ENCODE measurements at regions not wholly inside any gene's neighbourhood (a gene's known extent, or its start where the extent isn't known, plus 50 kb on each side); places are given as distances from the start of the nearest gene placed in this dataset.

DNA sequence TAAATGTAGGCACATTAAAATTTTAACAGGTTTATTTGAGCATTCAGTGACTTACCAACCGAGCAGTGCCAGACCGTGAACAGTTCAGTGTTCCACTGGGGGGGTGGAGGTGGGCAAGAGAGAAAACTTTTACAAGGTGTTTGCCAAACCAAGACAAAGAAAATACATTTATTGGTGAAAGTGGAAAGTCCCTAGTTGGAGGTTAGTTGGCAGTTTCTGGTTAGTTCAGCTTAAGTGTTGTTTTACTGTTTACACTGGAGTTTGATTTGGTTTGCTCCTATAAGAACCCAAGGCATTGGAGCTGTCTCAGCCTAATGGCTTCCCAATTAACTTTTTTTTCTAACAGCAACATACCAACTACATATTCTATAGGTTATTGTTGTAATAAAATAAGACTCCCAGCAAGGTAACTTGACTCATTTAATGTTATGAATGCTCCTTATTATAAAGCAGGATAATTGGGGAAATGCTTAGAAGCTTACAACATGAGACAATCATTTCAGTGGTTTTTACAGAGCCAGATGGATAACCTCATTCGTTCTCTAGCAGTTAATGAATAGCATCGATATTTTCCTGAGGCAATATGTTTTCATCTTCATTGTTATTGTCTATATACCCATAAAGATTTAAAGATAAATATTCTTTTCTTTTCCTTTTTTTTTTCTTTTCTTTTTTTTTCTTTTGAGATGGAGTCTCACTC, 115.8 kb downstream of the ETNK1 start:
- TF ChIP-seq ZNF366 (tag by site-specific recombination; conservative IDR thresholded peaks at IDR 0.05) (no peak), BCL6B (tag by site-specific recombination; IDR thresholded peaks at IDR 0.05) (no peak), SALL2 (tag by site-specific recombination; IDR thresholded peaks at IDR 0.05; ENCODE audit: borderline replicate concordance) (no peak), ZNF843 (tag by site-specific recombination; IDR thresholded peaks at IDR 0.05) (no peak), ZNF529 (tag by site-specific recombination; IDR thresholded peaks at IDR 0.05; ENCODE audit: insufficient replicate concordance) (no peak), REPIN1 (tag by site-specific recombination; IDR thresholded peaks at IDR 0.05; ENCODE audit: low read depth) (no peak), ZNF2 (tag by site-specific recombination; IDR thresholded peaks at IDR 0.05) (no peak), KLF16 (tag by site-specific recombination; IDR thresholded peaks at IDR 0.05) (no peak), ZNF394 (tag by site-specific recombination; IDR thresholded peaks at IDR 0.05; ENCODE audit: borderline replicate concordance) (no peak), ZBTB7A (tag by site-specific recombination; IDR thresholded peaks at IDR 0.05; ENCODE audit: low read depth) (no peak)
- TF ChIP-seq, protein P1, sequence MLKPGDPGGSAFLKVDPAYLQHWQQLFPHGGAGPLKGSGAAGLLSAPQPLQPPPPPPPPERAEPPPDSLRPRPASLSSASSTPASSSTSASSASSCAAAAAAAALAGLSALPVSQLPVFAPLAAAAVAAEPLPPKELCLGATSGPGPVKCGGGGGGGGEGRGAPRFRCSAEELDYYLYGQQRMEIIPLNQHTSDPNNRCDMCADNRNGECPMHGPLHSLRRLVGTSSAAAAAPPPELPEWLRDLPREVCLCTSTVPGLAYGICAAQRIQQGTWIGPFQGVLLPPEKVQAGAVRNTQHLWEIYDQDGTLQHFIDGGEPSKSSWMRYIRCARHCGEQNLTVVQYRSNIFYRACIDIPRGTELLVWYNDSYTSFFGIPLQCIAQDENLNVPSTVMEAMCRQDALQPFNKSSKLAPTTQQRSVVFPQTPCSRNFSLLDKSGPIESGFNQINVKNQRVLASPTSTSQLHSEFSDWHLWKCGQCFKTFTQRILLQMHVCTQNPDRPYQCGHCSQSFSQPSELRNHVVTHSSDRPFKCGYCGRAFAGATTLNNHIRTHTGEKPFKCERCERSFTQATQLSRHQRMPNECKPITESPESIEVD (tag by site-specific recombination; IDR thresholded peaks at IDR 0.05), result no peak
- CTCF ChIA-PET, result interaction anchor here (0.6 kb wide), 1 partner anchor 20 kb away, joined by 5 read pairs; no protein-coding TSS in a partner anchor
- POLR2A ChIA-PET, result no interaction called here
- no peaks in the 10 kb centered on the region for H3K36me3 ChIP-seq (ENCODE audit: control insufficient read depth in 2 of 2, insufficient read depth in 1 of 2, low read length in 2 of 2)
- no peak overlapping the region for H3K27ac ChIP-seq (ENCODE audit: extremely low read depth, low read depth, low read length)
- H3K4me1 ChIP-seq (ENCODE audit: control insufficient read depth, insufficient read depth, low read length), result no peaks in the 10 kb centered on the region
- no peaks in the 10 kb centered on the region for H3K9me3 ChIP-seq (ENCODE audit: control insufficient read depth, insufficient read depth, low read depth, low read length)
- H3K4me3 ChIP-seq (ENCODE audit: low read depth, low read length), result no peak overlapping the region

GRCh38 chr12:22743700-22744099, 118.7 kb downstream of the ETNK1 start:
- H3K4me3 ChIP-seq (ENCODE audit: low read depth, low read length), result no peak overlapping the region
- no peaks in the 10 kb centered on the region for H3K9me3 ChIP-seq (ENCODE audit: control insufficient read depth, insufficient read depth, low read depth, low read length)
- POLR2A ChIA-PET, result no interaction called here
- H3K27ac ChIP-seq (ENCODE audit: extremely low read depth, low read depth, low read length), result no peak overlapping the region
- H3K36me3 ChIP-seq (ENCODE audit: control insufficient read depth in 2 of 2, insufficient read depth in 1 of 2, low read length in 2 of 2), result no peaks in the 10 kb centered on the region
- H3K4me1 ChIP-seq (ENCODE audit: control insufficient read depth, insufficient read depth, low read length), result no peaks in the 10 kb centered on the region
- CTCF ChIA-PET, result no interaction called here
- TF ChIP-seq ZXDB (tag by site-specific recombination; IDR thresholded peaks at IDR 0.05) (no peak), ZBTB7A (tag by site-specific recombination; IDR thresholded peaks at IDR 0.05; ENCODE audit: low read depth) (no peak), ZNF837 (tag by site-specific recombination; IDR thresholded peaks at IDR 0.05) (no peak), ZNF24 (tag by site-specific recombination; IDR thresholded peaks at IDR 0.05) (no peak), ZNF423 (tag by site-specific recombination; IDR thresholded peaks at IDR 0.05) (no peak), ZNF585B (tag by site-specific recombination; IDR thresholded peaks at IDR 0.05) (no peak), PRDM10 (tag by site-specific recombination; IDR thresholded peaks at IDR 0.05) (no peak), BCL11B (tag by site-specific recombination; IDR thresholded peaks at IDR 0.05; ENCODE audit: low read depth) (no peak), ZNF433 (tag by site-specific recombination; IDR thresholded peaks at IDR 0.05; ENCODE audit: low read depth) (no peak), GLIS1 (tag by site-specific recombination; IDR thresholded peaks at IDR 0.05) (no peak), ZFP69B (tag by site-specific recombination; IDR thresholded peaks at IDR 0.05) (no peak), ZFP3 (tag by site-specific recombination; IDR thresholded peaks at IDR 0.05; ENCODE audit: low read depth) (no peak), ZNF416 (tag by site-specific recombination; IDR thresholded peaks at IDR 0.05) (no peak), ZNF302 (tag by site-specific recombination; IDR thresholded peaks at IDR 0.05; ENCODE audit: low read depth) (no peak), RBAK (tag by site-specific recombination; IDR thresholded peaks at IDR 0.05) (no peak)
- TF ChIP-seq, protein P2, sequence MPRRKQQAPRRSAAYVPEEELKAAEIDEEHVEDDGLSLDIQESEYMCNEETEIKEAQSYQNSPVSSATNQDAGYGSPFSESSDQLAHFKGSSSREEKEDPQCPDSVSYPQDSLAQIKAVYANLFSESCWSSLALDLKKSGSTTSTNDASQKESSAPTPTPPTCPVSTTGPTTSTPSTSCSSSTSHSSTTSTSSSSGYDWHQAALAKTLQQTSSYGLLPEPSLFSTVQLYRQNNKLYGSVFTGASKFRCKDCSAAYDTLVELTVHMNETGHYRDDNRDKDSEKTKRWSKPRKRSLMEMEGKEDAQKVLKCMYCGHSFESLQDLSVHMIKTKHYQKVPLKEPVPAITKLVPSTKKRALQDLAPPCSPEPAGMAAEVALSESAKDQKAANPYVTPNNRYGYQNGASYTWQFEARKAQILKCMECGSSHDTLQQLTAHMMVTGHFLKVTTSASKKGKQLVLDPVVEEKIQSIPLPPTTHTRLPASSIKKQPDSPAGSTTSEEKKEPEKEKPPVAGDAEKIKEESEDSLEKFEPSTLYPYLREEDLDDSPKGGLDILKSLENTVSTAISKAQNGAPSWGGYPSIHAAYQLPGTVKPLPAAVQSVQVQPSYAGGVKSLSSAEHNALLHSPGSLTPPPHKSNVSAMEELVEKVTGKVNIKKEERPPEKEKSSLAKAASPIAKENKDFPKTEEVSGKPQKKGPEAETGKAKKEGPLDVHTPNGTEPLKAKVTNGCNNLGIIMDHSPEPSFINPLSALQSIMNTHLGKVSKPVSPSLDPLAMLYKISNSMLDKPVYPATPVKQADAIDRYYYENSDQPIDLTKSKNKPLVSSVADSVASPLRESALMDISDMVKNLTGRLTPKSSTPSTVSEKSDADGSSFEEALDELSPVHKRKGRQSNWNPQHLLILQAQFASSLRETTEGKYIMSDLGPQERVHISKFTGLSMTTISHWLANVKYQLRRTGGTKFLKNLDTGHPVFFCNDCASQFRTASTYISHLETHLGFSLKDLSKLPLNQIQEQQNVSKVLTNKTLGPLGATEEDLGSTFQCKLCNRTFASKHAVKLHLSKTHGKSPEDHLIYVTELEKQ (tag by site-specific recombination; IDR thresholded peaks at IDR 0.05; ENCODE audit: borderline replicate concordance), result no peak
